GM18858 (cell line): ENCODE measurements at regions not wholly inside any gene's neighbourhood (a gene's known extent, or its start where the extent isn't known, plus 50 kb on each side); places are given as distances from the start of the nearest gene placed in this dataset.
"Not testable (repeated sequence)": the region's sequence is repeated elsewhere in the genome, so short reads cannot be mapped to it uniquely, and the experiment has no call there.

Experiments
- ATAC-seq: cut with Tn5 transposase; IDR thresholded peaks from one replicate; pipeline ENCODE4 v1.9.1; 2021; ENCODE audit not compliant: unreplicated experiment

GRCh38 chr1:87980494-87980893 lies 651.8 kb downstream of the LMO4 start:
- ATAC-seq: no peak

- no peak for ATAC-seq
These were observed 652.7 kb downstream of the LMO4 start for GRCh38 chr1:87981386-87981785.

GRCh38 chr1:87981810-87982209 lies 653.1 kb downstream of the LMO4 start:
- ATAC-seq: no peak

- no peak for ATAC-seq
These were observed 655.2 kb downstream of the LMO4 start for GRCh38 chr1:87983841-87984240.

- no peak for ATAC-seq
These were observed 656.4 kb downstream of the LMO4 start for GRCh38 chr1:87985071-87985470.

GRCh38 chr1:87986130-87986866 lies 657.6 kb downstream of the LMO4 start:
- ATAC-seq: no peak

- ATAC-seq: no peak
These were observed 660.7 kb downstream of the LMO4 start for GRCh38 chr1:87989346-87989745.

GRCh38 chr1:87992536-87992935 lies 663.9 kb downstream of the LMO4 start:
- ATAC-seq: not testable (repeated sequence)

- no peak for ATAC-seq
These were observed 664.4 kb downstream of the LMO4 start for GRCh38 chr1:87993051-87993450.

GRCh38 chr1:87999852-88000251 lies 671.2 kb downstream of the LMO4 start:
- no peak for ATAC-seq

- no peak for ATAC-seq
These were observed 672.8 kb downstream of the LMO4 start for GRCh38 chr1:88001460-88001859.

- ATAC-seq: no peak
These were observed 674.6 kb downstream of the LMO4 start for GRCh38 chr1:88003255-88003654.

GRCh38 chr1:88009916-88010315 lies 674.2 kb upstream of the PKN2 start:
- no peak for ATAC-seq

- ATAC-seq: no peak
These were observed 670.6 kb upstream of the PKN2 start for GRCh38 chr1:88013485-88013884.

- no peak for ATAC-seq
These were observed 669.9 kb upstream of the PKN2 start for GRCh38 chr1:88014131-88014530.

GRCh38 chr1:88016947-88017346 lies 667.1 kb upstream of the PKN2 start:
- ATAC-seq: no peak

- ATAC-seq: no peak
These were observed 662.5 kb upstream of the PKN2 start for GRCh38 chr1:88021529-88021928.

- no peak for ATAC-seq
These were observed 661.6 kb upstream of the PKN2 start for GRCh38 chr1:88022516-88022915.

GRCh38 chr1:88029142-88029541 lies 654.9 kb upstream of the PKN2 start:
- ATAC-seq: no peak

- ATAC-seq: no peak
These were observed 654.2 kb upstream of the PKN2 start for GRCh38 chr1:88029899-88030298.

- no peak for ATAC-seq
These were observed 648.5 kb upstream of the PKN2 start for GRCh38 chr1:88035578-88035977.

GRCh38 chr1:88036345-88037014 lies 647.6 kb upstream of the PKN2 start:
- no peak for ATAC-seq

GRCh38 chr1:88039240-88039639 lies 644.8 kb upstream of the PKN2 start:
- no peak for ATAC-seq
